HG03108 (cell line): ENCODE measurements at regions not wholly inside any gene's neighbourhood (a gene's known extent, or its start where the extent isn't known, plus 50 kb on each side); places are given as distances from the start of the nearest gene placed in this dataset.

ENCODE experiments used
- ATAC-seq: cut with Tn5 transposase; IDR thresholded peaks from one replicate; pipeline ENCODE4 v1.9.1; 2021; ENCODE audit warnings: moderate library complexity; ENCODE audit not compliant: unreplicated experiment

GRCh38 chr17:79374087-79374689, 236.7 kb downstream of the RBFOX3 start:
- no peak for ATAC-seq

GRCh38 chr17:79372470-79373238, 238.2 kb downstream of the RBFOX3 start:
- no peak for ATAC-seq

GRCh38 chr17:79371984-79372383, 238.9 kb downstream of the RBFOX3 start:
- ATAC-seq, result no peak

GRCh38 chr17:79370594-79370993, 240.3 kb downstream of the RBFOX3 start:
- no peak for ATAC-seq

GRCh38 chr17:79370126-79370525, 240.7 kb downstream of the RBFOX3 start:
- no peak for ATAC-seq

GRCh38 chr17:79369532-79369931, 241.3 kb downstream of the RBFOX3 start:
- no peak for ATAC-seq

GRCh38 chr17:79369001-79369400, 241.8 kb downstream of the RBFOX3 start:
- no peak for ATAC-seq

- no peak for ATAC-seq
Observed at GRCh38 chr17:79368521-79368920, 242.3 kb downstream of the RBFOX3 start.

GRCh38 chr17:79366988-79367571, 243.8 kb downstream of the RBFOX3 start:
- ATAC-seq, result no peak

- ATAC-seq, result no peak
Observed at GRCh38 chr17:79365836-79366770, 244.7 kb downstream of the RBFOX3 start.

- no peak for ATAC-seq
Observed at GRCh38 chr17:79365351-79365750, 245.5 kb downstream of the RBFOX3 start.

GRCh38 chr17:79364315-79365094, 246.3 kb downstream of the RBFOX3 start:
- ATAC-seq, result no peak

GRCh38 chr17:79363552-79364275, 247.1 kb downstream of the RBFOX3 start:
- ATAC-seq, result no peak

- no peak for ATAC-seq
Observed at GRCh38 chr17:79362772-79363305, 248.0 kb downstream of the RBFOX3 start.

- no peak for ATAC-seq
Observed at GRCh38 chr17:79361873-79362771, 248.7 kb downstream of the RBFOX3 start.

- no peak for ATAC-seq
Observed at GRCh38 chr17:79361221-79361734, 249.6 kb downstream of the RBFOX3 start.

- no peak for ATAC-seq
Observed at GRCh38 chr17:79360196-79360595, 250.7 kb downstream of the RBFOX3 start.

GRCh38 chr17:79356839-79357447, 253.9 kb downstream of the RBFOX3 start:
- no peak for ATAC-seq
